T-cell (primary cell): ENCODE measurements at regions not wholly inside any gene's neighbourhood (a gene's known extent, or its start where the extent isn't known, plus 50 kb on each side); places are given as distances from the start of the nearest gene placed in this dataset.

Source experiments
- ATAC-seq, 4 experiments: fragments of 200-7000 bp in 3 of 4; fragments of 150-1000 bp in 1 of 4; cut with Tn5 transposase; replicated peaks in 1 of 4; 1 replicate in 3 of 4; 2 replicates in 1 of 4; pipeline ENCODE4 v1.10.0; 2021; ENCODE audit warnings: moderate library complexity in 3 of 4, mild to moderate bottlenecking in 2 of 4, moderate number of reproducible peaks in 1 of 4
- CTCF ChIA-PET, 2 donors: fragments of 300-600 bp; sonication (Branson Sonifier 250); formaldehyde crosslinking; loops; one replicate each; lab custom pipeline; 2022; ENCODE audit warnings: antibody characterized with exemption in 2 of 2; lab: Charles Lee
- POLR2A ChIA-PET, 2 donors: fragments of 300-600 bp; sonication (Branson Sonifier 250); formaldehyde crosslinking; loops; one replicate each; lab custom pipeline; 2022; ENCODE audit warnings: antibody characterized with exemption in 2 of 2; lab: Charles Lee
- DNase-seq, 35 experiments: peaks; one replicate each; pipeline versions ENCODE4 v3.0.0 to v3.0.0-alpha.2; 2013 to 2023
- H3K27ac ChIP-seq: one replicate; pipeline ENCODE4 v1.5.1; 2013; ENCODE audit warnings: low read length
- H3K27me3 ChIP-seq, 2 experiments: replicated peaks in 1 of 2; 1 replicate in 1 of 2; 2 replicates in 1 of 2; pipeline versions ENCODE4 v1.6.1 to v1.7.0; 2013; ENCODE audit warnings: low read length in 1 of 2, mixed read lengths in 1 of 2; ENCODE audit not compliant: control insufficient read depth in 2 of 2, insufficient read depth in 2 of 2; ENCODE audit errors: extremely low read depth in 1 of 2
- H3K36me3 ChIP-seq, 2 donors: 1 replicate in 1 of 2; 2 replicates in 1 of 2; pipeline versions ENCODE4 v1.6.1 to v1.7.0; 2013; ENCODE audit warnings: low read length in 1 of 2; ENCODE audit not compliant: control insufficient read depth in 2 of 2, insufficient read depth in 1 of 2; ENCODE audit errors: extremely low read depth in 1 of 2
- H3K4me1 ChIP-seq, 2 experiments: 1 replicate in 1 of 2; 2 replicates in 1 of 2; pipeline versions ENCODE4 v1.6.1 to v1.7.0; 2013; ENCODE audit warnings: low read length in 2 of 2, mixed read lengths in 1 of 2; ENCODE audit not compliant: insufficient read depth in 2 of 2, control insufficient read depth in 1 of 2; ENCODE audit errors: extremely low read depth in 1 of 2
- H3K4me3 ChIP-seq, 2 donors: 1 replicate in 1 of 2; 2 replicates in 1 of 2; pipeline versions ENCODE4 v1.5.1 to v1.7.0; 2013; ENCODE audit warnings: mild to moderate bottlenecking in 2 of 2, low read length in 1 of 2, moderate library complexity in 1 of 2; ENCODE audit not compliant: control insufficient read depth in 1 of 2; ENCODE audit errors: extremely low read depth in 1 of 2
- H3K9me3 ChIP-seq: 2 replicates; pipeline ENCODE4 v1.7.0; 2013
- H3K27ac Mint-ChIP-seq, 2 donors: one replicate each; pipeline ENCODE4 v1.8.0; 2020 to 2021; ENCODE audit warnings: mild to moderate bottlenecking in 2 of 2, mixed read lengths in 2 of 2
- H3K27me3 Mint-ChIP-seq, 2 donors: one replicate each; pipeline ENCODE4 v1.8.0; 2021 to 2022; ENCODE audit warnings: mixed read lengths in 2 of 2
- H3K36me3 Mint-ChIP-seq: one replicate; pipeline ENCODE4 v1.8.0; 2021; ENCODE audit warnings: mixed read lengths
- H3K4me1 Mint-ChIP-seq, 3 donors: one replicate each; pipeline ENCODE4 v1.8.0; 2020 to 2022; ENCODE audit warnings: mixed read lengths in 3 of 3, mild to moderate bottlenecking in 1 of 3
- H3K4me3 Mint-ChIP-seq, 3 donors: one replicate each; pipeline ENCODE4 v1.8.0; 2020 to 2022; ENCODE audit warnings: mild to moderate bottlenecking in 3 of 3, mixed read lengths in 3 of 3, moderate library complexity in 3 of 3
- H3K9me3 Mint-ChIP-seq, 3 donors: one replicate each; pipeline ENCODE4 v1.8.0; 2020 to 2022; ENCODE audit warnings: mixed read lengths in 3 of 3
- WGBS: methylation state at CpG from one replicate; pipeline ENCODE4 v1.1.5; 2013; ENCODE audit warnings: missing lambda C conversion rate; ENCODE audit not compliant: insufficient coverage; 5-methylcytosine and 5-hydroxymethylcytosine counted together

GRCh38 chr6:159389695-159390094, 220.5 kb downstream of the FNDC1 start:
- no peaks in the 10 kb centered on the region for H3K4me1 ChIP-seq
- Mint-ChIP-seq H3K4me1 (no peaks in the 10 kb centered on the region), H3K27me3 (peaks cover 29 to 40% of the 10 kb centered on the region in 2 donors), H3K4me3 (no peak overlapping the region), H3K36me3 (no peaks in the 10 kb centered on the region), H3K27ac (no peak overlapping the region), H3K9me3 (peaks cover 0 to 8% (median 6%) of the 10 kb centered on the region in 3 donors)
- no peak for DNase-seq
- no peak overlapping the region for H3K27ac ChIP-seq
- no peak for ATAC-seq
- no peaks in the 10 kb centered on the region for H3K9me3 ChIP-seq
- CTCF ChIA-PET, result no interaction called here
- H3K27me3 ChIP-seq, result peaks cover 0 to 8% of the 10 kb centered on the region in 2 experiments
- WGBS, result no CpG with 5 or more reads among the region's 3 CpGs
- POLR2A ChIA-PET, result no interaction called here
- no peaks in the 10 kb centered on the region for H3K36me3 ChIP-seq
- no peak overlapping the region for H3K4me3 ChIP-seq

- H3K27me3 ChIP-seq, result peaks cover 0 to 14% of the 10 kb centered on the region in 2 experiments
- DNase-seq (no peak), ATAC-seq (no peak)
- no peak overlapping the region for H3K27ac Mint-ChIP-seq
- no peaks in the 10 kb centered on the region for H3K4me1 Mint-ChIP-seq
- H3K4me3 Mint-ChIP-seq, result no peak overlapping the region
- ChIA-PET CTCF (no interaction called here), POLR2A (no interaction called here)
- no peak overlapping the region for H3K4me3 ChIP-seq
- H3K4me1 ChIP-seq, result no peaks in the 10 kb centered on the region
- no peak overlapping the region for H3K27ac ChIP-seq
- no peaks in the 10 kb centered on the region for H3K9me3 ChIP-seq
- H3K27me3 Mint-ChIP-seq, result peaks cover 14 to 29% of the 10 kb centered on the region in 2 donors
- no peaks in the 10 kb centered on the region for H3K36me3 ChIP-seq
- no peaks in the 10 kb centered on the region for H3K36me3 Mint-ChIP-seq
- no CpG with 5 or more reads among the region's 1 CpG for WGBS
- H3K9me3 Mint-ChIP-seq, result no peaks in the 10 kb centered on the region
Measured at GRCh38 chr6:159380114-159380513, 210.9 kb downstream of the FNDC1 start.

GRCh38 chr6:159378411-159379328, 209.5 kb downstream of the FNDC1 start:
- Mint-ChIP-seq H3K9me3 (no peaks in the 10 kb centered on the region), H3K4me1 (no peaks in the 10 kb centered on the region)

GRCh38 chr6:159376516-159377158, 207.4 kb downstream of the FNDC1 start:
- H3K4me1 ChIP-seq, result no peaks in the 10 kb centered on the region
- no peaks in the 10 kb centered on the region for H3K36me3 ChIP-seq
- H3K36me3 Mint-ChIP-seq, result no peaks in the 10 kb centered on the region
- ATAC-seq, result no peak
- H3K9me3 Mint-ChIP-seq, result no peaks in the 10 kb centered on the region
- H3K4me1 Mint-ChIP-seq, result no peaks in the 10 kb centered on the region
- DNase-seq, result no peak
- H3K4me3 ChIP-seq, result no peak overlapping the region
- 84% methylated on average over 8 of the region's 9 CpGs for WGBS
- no peak overlapping the region for H3K27ac ChIP-seq
- H3K27me3 Mint-ChIP-seq, result peaks cover 0 to 28% of the 10 kb centered on the region in 2 donors
- CTCF ChIA-PET, result no interaction called here
- H3K9me3 ChIP-seq, result no peaks in the 10 kb centered on the region
- H3K27me3 ChIP-seq, result peaks cover 0 to 24% of the 10 kb centered on the region in 2 experiments
- H3K27ac Mint-ChIP-seq, result no peak overlapping the region
- H3K4me3 Mint-ChIP-seq, result no peak overlapping the region
- POLR2A ChIA-PET, result no interaction called here

More at GRCh38 chr6:159378411-159379328, 209.5 kb downstream of the FNDC1 start:
- no peak overlapping the region for H3K4me3 ChIP-seq
- POLR2A ChIA-PET, result interaction anchor here in 1 of 2 donors (0.6 kb wide), 1 partner anchor 66 kb away, joined by 3 read pairs; no protein-coding TSS in a partner anchor
- no peak overlapping the region for H3K27ac ChIP-seq
- H3K27me3 ChIP-seq, result peaks cover 0 to 21% of the 10 kb centered on the region in 2 experiments
- no peaks in the 10 kb centered on the region for H3K36me3 ChIP-seq
- no peak for ATAC-seq
- Mint-ChIP-seq H3K27me3 (peaks cover 7 to 27% of the 10 kb centered on the region in 2 donors), H3K4me3 (no peak overlapping the region), H3K27ac (no peak overlapping the region), H3K36me3 (no peaks in the 10 kb centered on the region)
- no peaks in the 10 kb centered on the region for H3K4me1 ChIP-seq
- WGBS, result 100% methylated on average over 1 of the region's 10 CpGs
- no peaks in the 10 kb centered on the region for H3K9me3 ChIP-seq
- CTCF ChIA-PET, result no interaction called here
- DNase-seq, result no peak

- peaks cover 0 to 20% of the 10 kb centered on the region in 2 experiments for H3K27me3 ChIP-seq
- POLR2A ChIA-PET, result no interaction called here
- Mint-ChIP-seq H3K36me3 (no peaks in the 10 kb centered on the region), H3K27me3 (peaks cover 0 to 25% of the 10 kb centered on the region in 2 donors), H3K27ac (no peak overlapping the region), H3K9me3 (peaks cover 4 to 7% (median 6%) of the 10 kb centered on the region in 3 donors), H3K4me3 (no peak overlapping the region), H3K4me1 (no peaks in the 10 kb centered on the region)
- WGBS, result 91% methylated on average over 18 of the region's 19 CpGs
- no peaks in the 10 kb centered on the region for H3K36me3 ChIP-seq
- no peak for ATAC-seq
- no peak overlapping the region for H3K4me3 ChIP-seq
- H3K4me1 ChIP-seq, result no peaks in the 10 kb centered on the region
- DNase-seq, result no peak
- H3K27ac ChIP-seq, result no peak overlapping the region
- H3K9me3 ChIP-seq, result no peaks in the 10 kb centered on the region
- CTCF ChIA-PET, result no interaction called here
Measured at GRCh38 chr6:159375014-159375413, 205.8 kb downstream of the FNDC1 start.

GRCh38 chr6:159373670-159374069, 204.5 kb downstream of the FNDC1 start:
- ChIA-PET POLR2A (no interaction called here), CTCF (no interaction called here)
- H3K4me1 ChIP-seq, result no peaks in the 10 kb centered on the region
- DNase-seq, result no peak
- no peak for ATAC-seq
- Mint-ChIP-seq H3K27ac (no peak overlapping the region), H3K4me1 (no peaks in the 10 kb centered on the region), H3K36me3 (no peaks in the 10 kb centered on the region), H3K4me3 (no peak overlapping the region), H3K27me3 (peaks cover 0 to 23% of the 10 kb centered on the region in 2 donors), H3K9me3 (peaks cover 4 to 19% (median 10%) of the 10 kb centered on the region in 3 donors)
- H3K36me3 ChIP-seq, result no peaks in the 10 kb centered on the region
- no peak overlapping the region for H3K27ac ChIP-seq
- WGBS, result 90% methylated on average over 4 of the region's 6 CpGs
- no peaks in the 10 kb centered on the region for H3K9me3 ChIP-seq
- peaks cover 0 to 20% of the 10 kb centered on the region in 2 experiments for H3K27me3 ChIP-seq
- no peak overlapping the region for H3K4me3 ChIP-seq
